HG03108 (cell line): ENCODE measurements at regions not wholly inside any gene's neighbourhood (a gene's known extent, or its start where the extent isn't known, plus 50 kb on each side); places are given as distances from the start of the nearest gene placed in this dataset.

Experiments
- ATAC-seq: cut with Tn5 transposase; IDR thresholded peaks from one replicate; pipeline ENCODE4 v1.9.1; 2021; ENCODE audit warnings: moderate library complexity; ENCODE audit not compliant: unreplicated experiment

DNA sequence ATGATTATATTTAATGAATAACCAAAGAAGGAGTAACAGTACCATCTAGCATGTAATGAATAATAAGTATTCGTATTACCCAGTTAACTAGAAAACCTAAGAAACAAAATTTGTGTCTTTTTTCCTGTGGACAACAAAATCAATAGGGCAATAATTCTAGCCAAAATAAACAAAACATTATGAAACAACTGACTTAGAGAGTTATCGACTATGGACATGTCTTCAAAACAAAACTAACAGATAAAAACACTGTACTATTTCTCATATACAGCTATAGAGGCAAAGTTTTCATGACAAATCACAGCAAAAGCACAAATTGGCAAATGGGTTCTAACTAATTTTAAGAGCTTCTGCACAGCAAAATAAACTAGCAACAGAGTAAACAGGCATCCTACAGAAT lies 224.1 kb downstream of the ALX1 start:
- no peak for ATAC-seq

DNA sequence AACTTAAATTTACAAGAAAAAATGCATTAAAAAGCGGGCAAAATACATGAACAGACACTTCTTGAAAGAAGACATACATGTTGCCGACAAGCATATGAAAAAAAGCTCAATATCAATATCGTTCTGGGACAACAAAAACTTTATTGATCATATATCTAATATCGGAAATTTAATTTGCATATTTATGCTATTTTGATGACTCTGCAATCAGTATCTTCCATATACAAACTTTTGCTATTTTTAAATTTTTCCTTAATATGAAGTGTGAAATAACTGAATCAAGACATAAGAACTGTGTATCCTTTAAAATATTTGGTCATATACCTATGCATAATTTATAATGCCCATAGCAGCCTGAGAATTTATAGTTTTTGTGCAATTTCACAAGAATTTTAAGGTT lies 224.6 kb downstream of the ALX1 start:
- ATAC-seq: no peak

DNA sequence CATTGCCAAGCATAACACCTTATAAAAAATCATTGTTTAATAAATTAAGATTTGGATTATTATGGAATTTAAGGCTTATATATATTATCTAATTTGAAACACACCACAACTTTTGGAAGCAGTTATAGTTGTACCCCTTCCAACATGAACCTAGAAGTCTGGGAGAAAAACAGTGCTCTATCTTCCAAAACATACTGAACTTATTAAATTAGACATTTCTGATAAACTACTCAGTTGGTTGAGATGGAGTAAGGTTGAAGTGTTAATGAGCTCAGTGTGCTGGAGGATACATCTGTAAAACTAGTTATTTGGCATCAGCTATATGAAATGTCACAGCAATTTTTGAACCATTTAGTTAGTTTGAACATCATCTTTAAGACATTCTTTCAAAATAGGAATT lies 227.4 kb downstream of the ALX1 start:
- ATAC-seq: no peak

DNA sequence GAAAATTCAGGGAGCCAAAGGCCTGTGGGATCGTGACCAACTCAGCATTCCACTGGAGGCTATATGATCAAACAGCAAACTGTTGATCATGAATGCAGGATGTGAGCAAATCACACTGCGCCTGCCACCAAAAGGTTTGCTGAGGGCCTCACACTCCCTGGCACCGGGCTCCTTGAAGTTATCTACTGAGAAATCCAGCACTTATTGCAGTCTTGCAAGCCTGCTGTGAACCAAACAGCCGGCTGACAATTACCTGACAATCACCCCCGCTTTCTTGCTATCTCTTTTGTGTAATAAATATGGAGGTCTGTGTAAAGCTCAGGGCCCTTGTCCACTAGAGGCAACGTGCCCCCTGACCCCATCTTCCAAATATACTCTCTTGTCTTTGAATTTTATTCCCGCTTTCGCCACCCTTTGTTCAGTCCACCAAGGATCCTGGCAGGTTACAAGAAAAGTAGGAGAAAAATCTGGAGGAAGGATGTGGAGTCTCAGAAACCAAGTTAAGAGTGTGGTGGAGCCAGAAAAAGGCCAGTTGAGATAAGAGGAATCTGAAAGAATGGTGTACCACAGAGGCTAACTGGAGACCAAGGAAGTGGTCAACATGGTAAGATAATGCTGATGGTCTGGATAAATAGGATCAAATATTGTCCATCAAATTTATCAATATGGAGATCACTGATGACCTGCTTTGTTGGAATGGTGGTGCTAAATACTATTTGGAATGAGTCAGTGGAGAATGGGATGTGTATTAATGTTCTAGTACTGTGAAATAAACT lies 229.2 kb downstream of the ALX1 start:
- peak; percentile 46 for ATAC-seq

DNA sequence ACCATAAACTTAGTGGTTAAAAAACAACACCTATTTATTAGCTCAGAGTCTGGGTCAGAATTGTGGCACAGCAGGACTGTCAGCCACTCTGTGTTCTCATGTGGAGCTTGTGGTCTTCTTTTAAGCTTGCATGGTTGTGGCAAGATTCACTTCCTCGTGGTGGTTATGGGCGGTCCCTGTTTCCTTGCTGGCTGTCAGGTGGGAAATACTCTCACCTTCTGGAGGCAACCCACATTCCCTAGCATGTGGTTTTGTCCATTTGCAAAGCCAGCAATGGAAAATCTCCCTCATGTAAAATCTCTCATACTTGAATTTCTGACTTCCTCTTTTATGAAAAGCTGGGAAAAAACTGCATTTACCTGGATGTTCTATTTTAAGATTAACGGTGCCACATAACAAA lies 229.8 kb downstream of the ALX1 start:
- peak; percentile 93 for ATAC-seq

DNA sequence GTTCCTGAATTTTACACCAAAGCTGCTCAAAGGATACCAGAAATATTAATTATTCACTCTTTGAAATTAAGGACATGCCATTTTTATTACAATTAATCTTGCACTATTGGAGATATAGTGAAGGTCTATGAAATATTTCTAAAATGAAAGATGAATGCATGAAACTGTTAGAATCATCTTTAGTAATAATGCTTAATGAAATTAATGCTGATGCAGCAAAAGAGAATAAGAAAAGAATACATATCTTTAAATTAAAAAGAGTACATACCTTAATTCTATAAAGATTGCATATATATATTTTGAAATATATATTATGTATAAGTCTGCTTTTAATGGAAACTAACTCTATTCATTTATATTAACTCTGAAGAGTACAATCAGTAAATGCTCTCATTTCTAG lies 236.0 kb downstream of the ALX1 start:
- no peak for ATAC-seq

DNA sequence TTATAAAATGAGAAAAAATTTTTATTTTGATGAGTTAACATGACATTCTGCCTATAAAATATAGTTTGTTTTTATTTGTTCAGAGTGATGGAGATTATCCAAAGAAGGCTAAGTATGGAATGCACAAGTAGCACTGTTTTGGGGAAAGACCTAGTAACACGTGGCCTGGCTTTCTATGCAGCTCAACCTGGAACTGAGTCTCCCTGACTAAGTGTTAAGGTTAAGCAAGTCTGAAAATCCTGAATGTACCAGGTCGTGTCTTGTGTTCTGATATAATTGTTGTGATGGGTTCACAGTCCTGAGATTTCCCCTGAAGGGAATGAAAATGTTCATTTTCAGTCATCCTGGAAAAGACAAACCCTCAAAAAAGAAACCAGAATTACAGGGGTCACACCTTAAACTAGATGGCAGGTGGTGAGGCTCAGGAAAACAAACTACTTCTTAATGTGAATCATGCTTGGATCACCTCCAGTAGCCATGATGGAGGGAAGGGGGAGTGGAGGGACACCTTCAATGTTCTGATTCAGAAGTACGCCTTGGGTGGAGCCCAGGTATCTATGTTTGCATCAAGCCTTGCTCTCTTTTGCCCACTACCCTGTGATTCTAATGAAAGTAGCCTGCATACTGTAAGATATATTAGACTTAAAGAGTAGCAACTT lies 236.8 kb downstream of the ALX1 start:
- no peak for ATAC-seq

DNA sequence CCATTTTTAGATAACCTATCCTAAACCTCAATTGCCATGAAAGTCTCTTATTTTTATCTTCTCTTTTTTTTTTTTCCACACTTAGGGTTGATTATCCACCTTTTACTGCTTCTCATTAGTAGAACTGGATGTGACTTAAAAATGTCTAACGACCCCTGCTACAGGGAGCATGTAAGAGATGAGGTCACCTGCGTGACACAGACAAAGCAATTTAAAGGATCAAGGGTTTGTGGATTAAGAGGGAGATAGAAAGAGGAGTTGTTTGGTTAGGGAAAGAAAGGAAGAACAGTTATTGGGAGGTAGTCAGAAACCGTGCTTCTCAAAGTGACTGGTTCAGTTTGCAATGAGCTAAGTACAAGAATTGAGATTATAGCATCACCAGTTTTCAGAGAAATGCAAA lies 239.1 kb downstream of the ALX1 start:
- ATAC-seq: no peak

DNA sequence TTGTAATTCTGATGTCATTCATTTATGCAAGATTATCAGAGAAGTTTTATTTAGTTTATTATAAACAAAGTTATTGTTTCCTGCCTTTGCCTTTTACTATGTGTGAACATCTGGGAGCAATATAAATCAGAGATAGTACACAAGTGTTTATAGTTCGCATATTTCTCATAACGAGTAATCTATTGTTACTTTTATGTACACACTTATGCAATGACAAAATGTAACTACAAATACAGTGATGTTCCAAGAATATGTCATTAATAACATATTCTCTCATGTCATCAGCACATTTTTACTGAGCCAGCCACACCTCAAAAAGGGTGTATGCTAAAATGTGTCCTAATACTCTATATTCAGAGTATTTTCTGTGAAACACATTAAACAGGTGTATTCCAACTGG lies 243.2 kb downstream of the ALX1 start:
- no peak for ATAC-seq

DNA sequence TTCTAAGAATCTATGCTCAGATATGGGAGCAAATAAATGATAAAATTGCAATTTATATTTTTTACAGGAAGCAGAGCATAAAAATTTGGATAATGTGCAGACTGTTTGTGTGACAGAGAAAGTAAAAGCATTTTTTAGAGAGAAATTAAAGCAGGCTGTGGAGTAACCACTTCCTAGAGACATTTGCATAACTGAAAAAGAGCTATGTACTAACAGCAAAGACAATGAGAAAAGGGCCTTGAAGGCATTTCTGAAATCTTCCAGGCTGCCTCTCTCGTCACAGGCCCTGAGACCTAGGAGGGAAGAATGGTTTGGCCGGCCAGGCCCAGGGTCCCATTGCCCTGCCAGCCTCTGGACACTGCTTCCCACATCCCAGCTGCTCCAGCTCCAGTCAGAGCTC lies 247.2 kb downstream of the ALX1 start:
- peak; percentile 63 for ATAC-seq

DNA sequence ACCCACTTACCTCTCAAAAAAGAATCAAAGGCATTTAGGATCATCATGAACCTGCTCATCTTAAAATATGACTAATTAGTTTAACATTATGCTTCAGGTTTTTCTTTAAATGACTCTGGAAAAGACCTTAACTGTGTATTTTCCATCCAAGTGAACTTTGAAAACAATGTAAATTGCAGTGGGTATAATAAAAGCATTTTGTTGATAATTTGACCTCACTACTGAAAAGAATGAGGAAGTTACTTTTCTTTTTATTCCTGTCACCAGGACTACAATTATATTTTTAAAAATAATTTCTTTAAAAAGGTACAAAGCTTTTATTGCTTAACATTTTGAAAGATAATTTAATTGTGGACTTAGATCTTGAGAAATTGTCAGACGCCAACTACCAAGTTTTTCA lies 249.9 kb downstream of the ALX1 start:
- no peak for ATAC-seq

DNA sequence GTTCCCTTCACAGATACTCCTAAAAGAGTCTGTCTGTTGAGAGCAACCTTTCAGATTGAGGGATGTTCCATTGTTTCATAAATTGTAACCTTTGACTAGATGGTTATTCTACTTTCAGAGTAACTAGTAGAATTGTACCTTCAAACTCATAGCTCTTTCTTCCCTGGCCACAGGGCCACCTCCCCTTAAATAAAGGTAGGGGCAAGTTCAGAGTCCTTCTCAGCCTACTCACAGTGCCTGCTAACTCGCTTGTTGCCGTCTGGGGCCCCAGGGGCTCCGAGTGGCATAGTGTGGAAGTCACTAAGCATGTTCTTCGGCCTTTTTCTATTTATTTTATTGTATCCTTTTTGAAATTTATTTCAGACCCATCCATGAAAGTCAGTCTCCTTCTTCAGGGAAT lies 250.4 kb downstream of the ALX1 start:
- ATAC-seq: no peak

DNA sequence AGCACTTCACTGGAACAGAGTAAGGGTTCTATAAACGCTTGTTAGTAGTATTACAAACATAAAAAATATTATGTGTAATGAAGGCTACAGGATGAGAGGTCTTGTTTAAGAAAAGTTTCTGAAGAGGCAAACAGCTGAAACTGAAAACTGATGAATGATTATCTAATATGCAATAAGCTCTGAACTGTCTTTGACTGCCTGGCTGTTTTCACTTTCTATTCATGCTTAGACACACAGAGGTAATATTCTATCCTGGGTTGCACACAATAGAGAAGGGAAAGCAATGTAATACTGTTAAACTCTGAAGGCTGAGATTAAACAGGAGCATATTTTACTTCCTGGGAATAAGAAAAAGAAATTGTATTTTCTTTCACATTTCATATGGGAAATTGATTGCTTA lies 251.3 kb downstream of the ALX1 start:
- peak; percentile 95 for ATAC-seq

DNA sequence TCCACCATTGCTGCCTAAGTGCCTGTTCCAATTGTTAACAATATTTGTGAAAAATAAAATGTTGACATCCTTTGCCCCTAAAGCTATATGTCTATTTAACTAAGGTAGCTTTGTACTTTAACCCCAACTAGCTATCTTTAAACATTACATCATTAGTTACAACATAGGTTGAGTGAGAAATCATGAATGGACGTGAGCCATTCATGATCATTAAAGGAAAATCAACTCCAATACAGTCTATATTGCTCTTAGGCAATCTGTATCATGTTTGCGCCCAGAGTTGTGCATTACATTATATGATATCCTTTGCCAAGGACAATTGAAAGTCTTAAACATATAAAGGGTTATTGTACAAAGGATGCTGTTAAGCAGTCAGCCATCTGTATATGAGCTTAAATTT lies 269.6 kb downstream of the ALX1 start:
- no peak for ATAC-seq

DNA sequence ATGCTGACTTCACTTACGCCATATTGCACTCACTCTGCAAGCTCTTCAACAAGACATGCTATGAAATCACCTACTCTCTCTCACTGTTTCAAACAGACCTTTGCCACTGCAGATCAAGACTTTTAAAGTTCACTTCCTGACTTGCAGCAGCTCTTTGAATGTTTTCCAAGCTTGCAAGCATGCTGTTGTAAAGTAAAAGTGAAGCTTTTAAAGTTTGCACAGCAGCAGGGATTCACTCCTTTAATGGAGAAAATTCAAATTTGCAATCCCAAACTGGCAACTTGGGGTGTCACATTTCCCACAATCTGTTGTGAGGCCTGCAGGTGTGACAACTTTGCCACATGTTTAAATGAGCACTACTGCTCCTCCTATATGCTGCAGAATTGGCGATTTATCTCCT lies 270.9 kb downstream of the ALX1 start:
- ATAC-seq: no peak

DNA sequence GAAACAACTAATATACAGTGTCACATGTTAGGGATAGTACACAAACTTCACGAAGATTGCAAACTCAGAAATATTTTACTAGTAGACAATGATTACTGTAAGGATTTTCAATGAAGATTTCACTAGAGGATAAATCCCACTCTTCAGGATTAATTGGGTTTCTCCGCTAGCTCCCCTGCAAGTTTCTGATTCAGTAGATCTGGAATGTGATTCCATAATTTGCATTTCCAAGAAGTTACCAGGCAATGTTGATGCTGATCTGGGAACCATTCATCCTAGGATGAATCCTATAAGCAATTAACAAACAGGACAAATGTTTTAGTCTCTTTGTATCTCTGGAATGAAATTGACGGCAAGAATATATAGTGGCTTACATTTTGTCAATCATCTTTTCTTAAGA lies 272.4 kb downstream of the ALX1 start:
- ATAC-seq: no peak

DNA sequence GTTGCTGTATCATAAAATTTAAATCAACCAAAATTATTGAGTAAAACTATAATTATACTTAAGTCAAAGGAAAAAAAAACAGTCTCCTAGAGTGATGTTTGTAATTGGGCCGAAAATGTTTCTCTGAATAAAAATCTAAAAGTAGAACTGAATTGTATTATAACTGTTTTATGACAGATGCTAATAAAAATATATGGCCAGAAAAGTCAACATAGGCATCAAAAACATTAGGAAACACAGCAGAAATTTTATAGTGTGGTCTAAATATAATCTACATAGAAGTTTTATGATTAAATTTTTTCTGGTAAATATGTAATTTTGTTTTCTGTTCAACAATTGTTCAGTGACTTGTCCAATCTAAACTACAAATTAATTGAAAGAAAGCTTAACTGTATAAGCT lies 277.8 kb downstream of the ALX1 start:
- ATAC-seq: no peak

DNA sequence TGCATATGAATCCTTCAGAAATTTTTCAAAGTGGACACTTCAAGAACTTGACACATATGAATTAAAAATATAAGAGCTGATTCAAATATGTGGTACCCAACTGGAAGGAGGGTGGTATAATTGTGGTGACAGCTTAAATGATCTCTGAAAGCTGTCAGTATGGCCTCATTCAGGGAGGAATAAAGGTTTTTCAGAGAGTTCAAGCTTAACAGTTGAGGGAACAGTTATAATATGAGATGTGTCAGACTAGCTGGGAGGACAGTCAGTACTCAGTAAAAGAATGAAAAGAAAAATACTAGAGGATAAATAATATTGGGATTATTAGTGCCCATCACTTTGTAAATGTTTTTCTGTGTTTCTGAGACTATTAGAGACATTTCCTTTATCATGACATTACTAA lies 277.5 kb downstream of the RASSF9 start:
- no peak for ATAC-seq

DNA sequence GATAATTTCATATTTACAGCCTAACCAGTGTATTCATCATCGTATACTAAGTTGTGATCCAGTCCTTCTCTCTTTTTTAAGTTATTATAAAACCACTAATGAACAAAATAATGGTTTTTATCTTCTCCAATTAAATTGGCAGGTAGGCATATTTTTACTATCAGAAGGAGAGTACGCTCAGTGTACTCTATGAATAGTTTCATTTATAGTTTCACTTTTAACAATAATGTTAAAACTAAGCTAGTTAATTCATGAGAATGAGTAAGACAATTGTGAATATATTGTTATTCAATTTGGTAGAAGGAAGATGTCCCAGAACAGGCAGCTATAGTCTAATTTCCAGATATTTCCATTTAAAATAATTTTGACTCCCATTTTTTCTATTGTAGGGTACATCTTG lies 277.1 kb downstream of the RASSF9 start:
- no peak for ATAC-seq

DNA sequence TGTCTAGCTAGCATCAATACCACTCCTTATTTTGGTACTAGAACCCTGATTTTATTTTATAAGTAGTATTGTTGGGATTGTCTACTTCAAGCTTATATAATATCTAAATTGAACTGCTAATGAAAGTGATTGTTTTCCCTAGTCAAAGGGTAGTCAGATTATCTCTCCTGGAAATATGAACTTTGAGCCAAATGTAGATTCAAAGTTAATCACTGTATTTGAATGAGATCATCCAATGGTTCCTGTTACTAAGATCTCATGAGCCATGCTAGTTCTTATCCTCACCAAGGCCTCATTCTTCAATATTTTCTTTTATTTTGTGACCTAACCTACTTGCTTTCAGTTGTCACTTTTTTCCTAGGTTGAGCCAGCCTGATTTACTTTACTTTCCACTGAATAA lies 276.7 kb downstream of the RASSF9 start:
- no peak for ATAC-seq

DNA sequence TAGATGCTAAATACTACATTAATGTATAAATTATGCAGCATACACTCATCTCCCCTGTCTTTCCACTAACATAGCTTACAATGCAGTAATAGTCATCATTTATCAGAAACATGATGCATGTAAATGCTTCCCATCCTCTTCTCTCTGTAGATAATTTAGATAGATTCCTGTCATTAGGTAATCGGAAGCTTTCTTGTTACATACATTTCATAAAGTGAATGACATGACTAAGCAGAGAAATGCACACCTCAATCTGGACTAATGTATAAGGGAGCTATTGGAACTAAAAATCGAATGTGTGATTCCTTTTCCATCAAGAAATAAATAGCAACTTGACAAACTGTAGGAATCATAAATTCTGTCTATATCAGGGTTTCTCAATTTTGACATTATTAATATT lies 273.4 kb downstream of the RASSF9 start:
- ATAC-seq: no peak

DNA sequence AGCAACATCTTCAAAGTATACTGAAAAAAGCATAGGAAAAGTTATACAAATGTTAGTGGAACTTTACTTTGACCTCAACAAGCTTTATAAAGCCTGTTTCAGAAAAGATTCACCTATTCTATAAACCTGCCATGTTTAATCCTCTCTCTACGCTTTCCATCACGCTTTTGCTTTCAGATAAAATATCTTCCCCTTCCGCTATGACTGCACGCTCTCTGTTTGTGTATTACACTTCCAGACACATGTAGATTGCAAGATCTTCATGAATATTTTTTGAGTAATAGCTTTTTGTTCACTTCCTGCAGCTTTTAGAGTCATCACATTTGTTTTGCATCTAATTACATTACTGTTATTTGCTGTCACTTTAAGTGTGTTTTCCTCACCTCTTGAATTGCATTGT lies 271.4 kb downstream of the RASSF9 start:
- ATAC-seq: no peak
